Upper lobe of left lung (tissue), 6 donors: ENCODE measurements at regions not wholly inside any gene's neighbourhood (a gene's known extent, or its start where the extent isn't known, plus 50 kb on each side); places are given as distances from the start of the nearest gene placed in this dataset.

Source experiments
- ATAC-seq, 2 donors: fragments of 200-7000 bp; cut with Tn5 transposase; one replicate each; pipeline ENCODE4 v1.9.1; 2022; ENCODE audit warnings: mild to moderate bottlenecking in 2 of 2, moderate library complexity in 2 of 2; ENCODE audit not compliant: low FRiP score in 2 of 2
- DNase-seq, 2 donors: peaks; one replicate each; pipeline ENCODE4 v3.0.0-alpha.2; 2019 to 2020
- H3K27ac ChIP-seq, 4 donors: fragments of 200-600 bp; sonication (generic); one replicate each; pipeline ENCODE4 v1.5.1; 2016 to 2019
- H3K27me3 ChIP-seq, 4 donors: fragments of 200-600 bp; sonication (generic); one replicate each; pipeline ENCODE4 v1.5.1; 2017 to 2019
- H3K36me3 ChIP-seq, 4 donors: fragments of 200-600 bp; sonication (generic); one replicate each; pipeline ENCODE4 v1.5.1; 2016 to 2019
- H3K4me1 ChIP-seq, 4 donors: fragments of 200-600 bp; sonication (generic); one replicate each; pipeline ENCODE4 v1.5.1; 2018 to 2019
- H3K4me3 ChIP-seq, 4 donors: fragments of 200-600 bp; sonication (generic); one replicate each; pipeline ENCODE4 v1.5.1; 2017 to 2019; ENCODE audit warnings: mild to moderate bottlenecking in 2 of 4, moderate library complexity in 1 of 4
- H3K9me3 ChIP-seq, 4 donors: fragments of 200-600 bp; sonication (generic); one replicate each; pipeline ENCODE4 v1.5.1; 2018 to 2019
- EP300 ChIP-seq, 4 donors: sonication (generic); formaldehyde crosslinking; IDR thresholded peaks; one replicate each; pipeline ENCODE4 v1.5.1; 2017; ENCODE audit warnings: antibody characterized with exemption in 4 of 4, control low read depth in 2 of 4
- POLR2A ChIP-seq, 4 donors: fragments of 450-650 bp; IDR thresholded peaks; one replicate each; pipeline ENCODE4 v1.5.1; 2016 to 2017; ENCODE audit warnings: antibody characterized with exemption in 4 of 4, mild to moderate bottlenecking in 2 of 4
- POLR2AphosphoS5 ChIP-seq, 2 donors: sonication (generic); formaldehyde crosslinking; IDR thresholded peaks; one replicate each; pipeline ENCODE4 v1.5.1; 2017; ENCODE audit warnings: antibody characterized with exemption in 2 of 2
- WGBS, 2 donors: methylation state at CpG; one replicate each; pipeline ENCODE4 v1.1.5; 2017 to 2018; 5-methylcytosine and 5-hydroxymethylcytosine counted together
- TF ChIP-seq, protein P1 (sequence below), 6 experiments: fragments of 450-650 bp in 4 of 6; fragments of 200-600 bp in 2 of 6; sonication (generic) in 2 of 6; IDR thresholded peaks; one replicate each; pipeline ENCODE4 v1.5.1; 2016 to 2019; ENCODE audit warnings: antibody characterized with exemption in 6 of 6
- donor health status: DM: no; HTN: no; CAD: no; lungs with moderate emphysema.
- donor health status: DM: no; HTN: yes; CAD: no; lungs with severe emphysema.

DNA sequence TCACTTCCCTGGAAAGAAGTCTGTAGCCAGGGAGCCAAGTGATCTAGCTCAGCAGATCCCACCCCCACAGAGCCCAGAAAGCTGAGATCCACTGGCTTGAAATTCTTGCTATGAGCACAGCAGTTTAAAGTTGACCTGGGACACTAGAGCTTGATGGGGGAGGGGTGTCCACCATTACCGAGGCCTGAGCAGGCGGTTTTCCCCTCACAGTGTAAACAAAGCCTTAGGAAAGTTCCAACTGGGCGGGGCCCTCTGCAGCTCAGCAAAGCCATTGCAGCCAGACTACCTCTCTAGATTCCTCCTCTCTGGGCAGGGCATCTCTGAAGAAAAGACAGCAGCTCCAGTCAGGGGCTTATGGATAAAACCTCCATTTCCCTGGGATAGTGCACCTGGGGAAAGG, 887.2 kb upstream of the LRATD1 start:
- DNase-seq (no peak), ATAC-seq (no peak)
- H3K4me1 ChIP-seq = no peaks in the 10 kb centered on the region
- peaks cover 0 to 26% (median 2%) of the 10 kb centered on the region in 4 donors for H3K9me3 ChIP-seq
- no peaks in the 10 kb centered on the region for H3K36me3 ChIP-seq
- no peak overlapping the region for H3K27ac ChIP-seq
- no peaks in the 10 kb centered on the region for H3K27me3 ChIP-seq
- TF ChIP-seq EP300 (IDR thresholded peaks at IDR 0.05) (no peak), POLR2A (IDR thresholded peaks at IDR 0.05) (no peak), POLR2AphosphoS5 (IDR thresholded peaks at IDR 0.05) (no peak)
- TF ChIP-seq, protein P1, sequence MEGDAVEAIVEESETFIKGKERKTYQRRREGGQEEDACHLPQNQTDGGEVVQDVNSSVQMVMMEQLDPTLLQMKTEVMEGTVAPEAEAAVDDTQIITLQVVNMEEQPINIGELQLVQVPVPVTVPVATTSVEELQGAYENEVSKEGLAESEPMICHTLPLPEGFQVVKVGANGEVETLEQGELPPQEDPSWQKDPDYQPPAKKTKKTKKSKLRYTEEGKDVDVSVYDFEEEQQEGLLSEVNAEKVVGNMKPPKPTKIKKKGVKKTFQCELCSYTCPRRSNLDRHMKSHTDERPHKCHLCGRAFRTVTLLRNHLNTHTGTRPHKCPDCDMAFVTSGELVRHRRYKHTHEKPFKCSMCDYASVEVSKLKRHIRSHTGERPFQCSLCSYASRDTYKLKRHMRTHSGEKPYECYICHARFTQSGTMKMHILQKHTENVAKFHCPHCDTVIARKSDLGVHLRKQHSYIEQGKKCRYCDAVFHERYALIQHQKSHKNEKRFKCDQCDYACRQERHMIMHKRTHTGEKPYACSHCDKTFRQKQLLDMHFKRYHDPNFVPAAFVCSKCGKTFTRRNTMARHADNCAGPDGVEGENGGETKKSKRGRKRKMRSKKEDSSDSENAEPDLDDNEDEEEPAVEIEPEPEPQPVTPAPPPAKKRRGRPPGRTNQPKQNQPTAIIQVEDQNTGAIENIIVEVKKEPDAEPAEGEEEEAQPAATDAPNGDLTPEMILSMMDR (IDR thresholded peaks at IDR 0.05) = no peak
- no peak overlapping the region for H3K4me3 ChIP-seq
- 29 to 31% methylated on average over 3 of the region's 3 CpGs for WGBS, 2 donors

DNA sequence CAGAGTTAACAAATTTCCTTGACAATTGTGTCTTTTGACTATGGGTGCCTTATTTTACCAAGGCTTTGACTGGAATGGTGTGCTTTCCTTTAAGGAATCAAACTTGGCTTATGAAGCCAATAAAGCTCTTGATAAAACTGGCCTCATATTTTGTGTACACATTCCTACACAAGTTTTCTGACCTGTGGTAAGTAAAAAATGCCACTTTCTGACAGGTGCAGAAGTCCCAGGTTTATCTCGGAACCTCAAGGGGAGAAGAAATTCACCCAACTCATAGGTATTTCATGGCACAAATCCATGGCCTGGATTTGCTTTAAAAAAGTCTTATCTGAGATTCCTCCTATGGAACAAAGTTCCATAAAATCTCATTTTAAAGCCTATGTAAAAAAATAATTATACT, 880.6 kb upstream of the LRATD1 start:
- ATAC-seq = no peak
- no peak overlapping the region for H3K27ac ChIP-seq
- H3K4me1 ChIP-seq = no peaks in the 10 kb centered on the region
- H3K9me3 ChIP-seq = peaks cover 0 to 5% (median 2%) of the 10 kb centered on the region in 4 donors
- H3K27me3 ChIP-seq = no peaks in the 10 kb centered on the region
- no peak for DNase-seq
- TF ChIP-seq EP300 (IDR thresholded peaks at IDR 0.05) (no peak), POLR2A (IDR thresholded peaks at IDR 0.05) (no peak), POLR2AphosphoS5 (IDR thresholded peaks at IDR 0.05) (no peak)
- TF ChIP-seq, protein P1 (IDR thresholded peaks at IDR 0.05) = no peak
- H3K4me3 ChIP-seq = no peak overlapping the region
- WGBS, 2 donors = 84 to 88% methylated on average over 1 of the region's 1 CpG
- H3K36me3 ChIP-seq = no peaks in the 10 kb centered on the region

DNA sequence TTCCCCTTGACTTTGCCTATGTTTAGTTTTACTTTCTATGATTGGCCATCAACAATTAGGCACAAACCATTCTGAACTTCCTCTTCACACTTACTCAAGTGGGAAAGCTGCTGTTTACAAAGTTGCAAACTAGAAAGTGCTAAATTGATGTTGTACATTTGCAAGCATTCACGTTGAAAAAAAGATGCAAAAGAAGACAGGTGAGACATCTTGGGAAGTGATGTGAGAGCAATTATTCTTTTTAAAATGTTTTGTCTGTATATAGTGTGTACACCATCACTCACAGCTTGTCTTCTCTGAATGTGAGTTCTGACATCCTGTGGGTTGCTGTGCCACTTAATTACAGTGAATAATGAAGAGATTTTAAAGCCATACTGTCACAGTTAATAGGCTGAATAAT, 874.1 kb upstream of the LRATD1 start:
- Histone ChIP-seq H3K4me1 (no peaks in the 10 kb centered on the region), H3K4me3 (no peak overlapping the region), H3K9me3 (no peaks in the 10 kb centered on the region), H3K36me3 (no peaks in the 10 kb centered on the region), H3K27ac (no peak overlapping the region), H3K27me3 (no peaks in the 10 kb centered on the region)
- ATAC-seq (no peak), DNase-seq (no peak)
- TF ChIP-seq POLR2A (IDR thresholded peaks at IDR 0.05) = no peak
- TF ChIP-seq EP300 (IDR thresholded peaks at IDR 0.05) = no peak
- no peak for TF ChIP-seq POLR2AphosphoS5 (IDR thresholded peaks at IDR 0.05)
- TF ChIP-seq, protein P1 (IDR thresholded peaks at IDR 0.05) = no peak
- WGBS, 2 donors = 14 to 20% methylated on average over 1 of the region's 1 CpG

DNA sequence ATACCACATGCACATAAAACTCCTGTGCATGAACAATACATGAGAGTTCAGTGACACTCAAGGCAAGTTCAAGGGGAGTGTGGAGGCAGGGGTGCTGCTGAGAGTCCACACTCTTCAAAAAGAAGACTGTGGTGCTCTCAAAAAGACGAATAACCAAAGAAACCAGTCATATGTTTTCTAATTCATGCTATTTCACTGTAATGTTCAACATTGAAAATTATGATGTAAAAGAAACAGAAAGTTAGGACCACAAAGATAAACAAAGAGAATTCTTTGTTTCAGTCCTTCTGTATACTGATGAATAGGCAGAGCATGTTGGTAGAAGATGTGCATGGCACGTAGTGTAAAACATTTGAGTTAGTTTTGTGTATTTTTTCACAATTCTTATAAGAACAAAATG, 864.2 kb upstream of the LRATD1 start:
- H3K36me3 ChIP-seq = no peaks in the 10 kb centered on the region
- H3K27me3 ChIP-seq = no peaks in the 10 kb centered on the region
- ATAC-seq = no peak
- no peak overlapping the region for H3K27ac ChIP-seq
- 38 to 40% methylated on average over 2 of the region's 2 CpGs for WGBS, 2 donors
- TF ChIP-seq POLR2A (IDR thresholded peaks at IDR 0.05) (no peak), EP300 (IDR thresholded peaks at IDR 0.05) (no peak), POLR2AphosphoS5 (IDR thresholded peaks at IDR 0.05) (no peak)
- TF ChIP-seq, protein P1 (IDR thresholded peaks at IDR 0.05) = no peak
- H3K4me1 ChIP-seq = no peaks in the 10 kb centered on the region
- H3K4me3 ChIP-seq = no peak overlapping the region
- DNase-seq = no peak
- no peaks in the 10 kb centered on the region for H3K9me3 ChIP-seq

DNA sequence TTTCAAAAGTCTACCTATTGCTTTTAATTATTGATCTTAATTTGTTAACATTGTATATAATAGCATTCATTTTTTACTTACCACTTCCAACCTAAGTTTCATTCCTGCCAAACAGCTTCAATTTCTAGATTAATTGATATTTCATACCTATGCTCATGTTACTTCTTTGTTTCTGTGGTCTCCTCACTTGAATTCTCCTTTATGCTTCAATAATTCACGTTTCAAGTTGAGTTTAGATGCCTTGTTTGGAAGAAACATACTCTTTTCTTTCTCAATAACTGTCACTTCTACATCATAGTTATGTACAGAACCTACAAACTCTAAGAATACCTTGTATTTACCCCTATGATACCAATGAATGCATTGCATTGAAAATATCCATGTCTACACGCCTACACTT, 862.2 kb upstream of the LRATD1 start:
- Histone ChIP-seq H3K9me3 (no peaks in the 10 kb centered on the region), H3K4me1 (no peaks in the 10 kb centered on the region), H3K27ac (no peak overlapping the region), H3K27me3 (no peaks in the 10 kb centered on the region), H3K36me3 (no peaks in the 10 kb centered on the region), H3K4me3 (no peak overlapping the region)
- ATAC-seq (no peak), DNase-seq (no peak)
- 60 to 68% methylated on average over 2 of the region's 2 CpGs for WGBS, 2 donors
- TF ChIP-seq EP300 (IDR thresholded peaks at IDR 0.05) = no peak
- TF ChIP-seq POLR2A (IDR thresholded peaks at IDR 0.05) = no peak
- no peak for TF ChIP-seq POLR2AphosphoS5 (IDR thresholded peaks at IDR 0.05)
- TF ChIP-seq, protein P1 (IDR thresholded peaks at IDR 0.05) = no peak
